Kidney glomerular epithelial cell (primary cell): ENCODE measurements at regions not wholly inside any gene's neighbourhood (a gene's known extent, or its start where the extent isn't known, plus 50 kb on each side); places are given as distances from the start of the nearest gene placed in this dataset.
"Not testable (repeated sequence)": the region's sequence is repeated elsewhere in the genome, so short reads cannot be mapped to it uniquely, and the experiment has no call there.

Source experiments
- DNase-seq: peaks from one replicate; lab custom pipeline; 2025; lab: John Stamatoyannopoulos, UW

GRCh38 chr1:90864681-90865080 lies 147.6 kb upstream of the BARHL2 start:
- no peak for DNase-seq

DNA sequence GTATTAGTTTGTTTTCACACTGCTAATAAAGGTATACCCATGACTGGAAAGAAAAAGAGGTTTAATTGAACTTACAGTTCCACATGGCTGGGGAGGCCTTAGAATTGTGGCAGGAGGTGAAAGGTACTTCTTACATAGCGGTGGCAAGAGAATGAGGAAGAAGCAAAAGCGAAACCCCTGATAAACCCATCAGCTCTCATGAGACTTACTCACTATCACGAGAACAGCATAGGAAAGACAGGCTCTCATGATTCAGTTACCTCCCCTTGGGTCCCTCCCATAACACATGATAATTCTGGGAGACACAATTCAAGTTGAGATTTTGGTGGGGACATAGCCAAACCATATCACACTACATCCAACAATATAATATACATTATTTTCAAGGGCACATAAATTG lies 145.7 kb upstream of the BARHL2 start:
- no peak for DNase-seq

DNA sequence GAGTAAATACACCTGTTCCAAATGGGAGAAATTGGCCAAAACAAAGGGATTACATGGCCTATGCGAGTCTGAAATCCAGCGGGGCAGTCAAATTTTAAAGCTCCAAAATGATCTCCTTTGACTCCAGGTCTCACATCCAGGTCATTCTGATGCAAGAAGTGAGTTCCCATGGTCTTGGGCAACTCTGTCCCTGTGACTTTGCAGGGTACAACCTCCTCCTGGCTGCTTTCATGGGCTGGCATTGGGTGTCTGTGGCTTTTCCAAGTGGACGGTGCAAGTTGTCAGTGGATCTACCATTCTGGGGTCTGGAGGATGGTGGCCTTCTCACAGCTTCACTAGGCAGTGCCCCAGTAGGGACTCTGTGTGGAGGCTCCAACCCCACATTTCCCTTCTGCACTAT lies 144.3 kb upstream of the BARHL2 start:
- DNase-seq: not testable (repeated sequence)

GRCh38 chr1:90856463-90857007 lies 139.4 kb upstream of the BARHL2 start:
- no peak for DNase-seq

DNA sequence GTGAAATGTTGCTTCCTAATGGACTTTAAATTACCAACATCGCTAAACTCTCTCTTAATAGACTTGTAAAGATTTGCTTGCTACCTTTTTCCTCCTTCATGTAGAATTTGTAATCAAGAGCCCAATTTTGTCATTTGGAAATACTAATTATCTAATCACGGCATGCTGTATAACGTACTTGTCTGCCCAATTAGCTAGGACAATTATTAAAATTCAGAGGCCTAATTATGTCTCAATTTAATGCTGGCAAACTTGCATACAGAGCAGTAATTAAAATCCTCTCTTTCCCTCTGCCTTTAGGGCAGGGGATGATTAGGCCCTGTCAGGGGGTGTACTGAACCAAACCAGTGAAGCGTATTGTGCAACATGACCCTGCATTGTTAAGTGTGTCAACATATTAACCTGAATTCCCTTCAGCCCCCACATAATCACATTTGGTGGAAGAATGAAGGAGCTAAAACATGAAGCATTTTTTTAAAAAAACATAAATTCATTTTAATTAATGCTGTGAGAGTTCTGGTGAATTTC lies 137.4 kb upstream of the BARHL2 start:
- DNase-seq: no peak

GRCh38 chr1:90851711-90852050 lies 134.6 kb upstream of the BARHL2 start:
- no peak for DNase-seq

GRCh38 chr1:90850898-90851710 lies 134.0 kb upstream of the BARHL2 start:
- peak; percentile 28 for DNase-seq

GRCh38 chr1:90850181-90850897 lies 133.2 kb upstream of the BARHL2 start:
- DNase-seq: no peak

GRCh38 chr1:90841473-90841872 lies 124.4 kb upstream of the BARHL2 start:
- DNase-seq: no peak

- DNase-seq: no peak
These were observed 123.2 kb upstream of the BARHL2 start for GRCh38 chr1:90840352-90840751.

- peak; percentile 9 for DNase-seq
These were observed 122.2 kb upstream of the BARHL2 start for GRCh38 chr1:90839323-90839722.

DNA sequence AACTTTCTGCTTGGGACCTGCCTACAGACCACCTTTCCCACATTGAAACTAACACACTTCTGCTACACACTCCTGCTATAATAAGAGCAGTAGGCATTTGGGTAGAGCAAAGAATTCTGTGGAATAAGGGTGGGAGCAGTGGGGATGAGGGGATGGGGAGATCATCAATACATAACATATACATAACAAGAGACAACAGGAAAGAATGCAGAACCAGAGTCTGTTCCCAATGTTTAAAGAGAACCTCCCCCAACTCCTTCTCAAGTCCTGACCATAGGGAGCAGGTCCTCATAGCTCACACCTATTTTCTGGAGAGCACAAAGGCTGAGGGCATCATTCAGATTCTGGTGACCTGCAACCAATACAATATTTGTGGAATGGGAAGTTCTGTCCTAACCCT lies 121.6 kb upstream of the BARHL2 start:
- DNase-seq: no peak

- DNase-seq: no peak
These were observed 120.3 kb upstream of the BARHL2 start for GRCh38 chr1:90837420-90837819.

- DNase-seq: no peak
These were observed 119.2 kb upstream of the BARHL2 start for GRCh38 chr1:90836345-90836679.

GRCh38 chr1:90835661-90836344 lies 118.7 kb upstream of the BARHL2 start:
- DNase-seq: no peak

DNA sequence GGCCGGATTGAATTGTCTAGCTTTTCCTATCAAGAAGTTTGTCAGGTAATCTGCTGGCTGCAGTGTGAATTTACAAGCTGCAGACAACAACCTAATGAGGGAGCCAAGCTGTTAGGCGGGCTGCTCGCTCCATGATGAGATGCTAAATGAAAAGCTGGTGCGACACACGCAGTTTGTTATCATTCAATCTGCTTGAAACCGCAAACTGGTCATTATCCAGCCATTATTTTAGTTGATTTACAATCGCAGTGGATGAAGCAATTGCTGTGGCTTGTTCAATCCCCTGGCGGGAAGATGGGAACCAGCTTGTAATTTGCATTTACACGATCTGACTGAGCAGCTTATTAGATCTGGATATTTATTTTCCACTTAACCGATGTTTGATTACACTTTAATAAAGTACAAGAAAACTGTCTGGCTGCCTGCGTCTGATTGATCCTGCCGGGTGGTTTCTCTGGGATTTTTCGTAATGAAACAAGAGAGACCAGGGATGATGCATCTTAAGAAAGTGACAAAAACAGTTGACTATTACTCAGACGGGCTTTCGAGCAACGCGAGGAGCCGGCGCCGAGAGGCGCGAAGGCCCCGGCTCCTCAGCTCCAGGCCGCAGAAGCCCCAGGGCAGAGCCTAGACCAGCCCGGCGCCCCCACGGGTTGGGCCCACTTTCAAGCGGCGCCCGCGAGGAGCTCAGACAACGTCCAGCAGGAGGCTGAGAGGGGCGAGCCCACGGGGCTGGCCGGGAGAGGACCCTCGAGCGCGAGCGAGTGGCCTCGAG lies 118.0 kb upstream of the BARHL2 start:
- DNase-seq: no peak

DNA sequence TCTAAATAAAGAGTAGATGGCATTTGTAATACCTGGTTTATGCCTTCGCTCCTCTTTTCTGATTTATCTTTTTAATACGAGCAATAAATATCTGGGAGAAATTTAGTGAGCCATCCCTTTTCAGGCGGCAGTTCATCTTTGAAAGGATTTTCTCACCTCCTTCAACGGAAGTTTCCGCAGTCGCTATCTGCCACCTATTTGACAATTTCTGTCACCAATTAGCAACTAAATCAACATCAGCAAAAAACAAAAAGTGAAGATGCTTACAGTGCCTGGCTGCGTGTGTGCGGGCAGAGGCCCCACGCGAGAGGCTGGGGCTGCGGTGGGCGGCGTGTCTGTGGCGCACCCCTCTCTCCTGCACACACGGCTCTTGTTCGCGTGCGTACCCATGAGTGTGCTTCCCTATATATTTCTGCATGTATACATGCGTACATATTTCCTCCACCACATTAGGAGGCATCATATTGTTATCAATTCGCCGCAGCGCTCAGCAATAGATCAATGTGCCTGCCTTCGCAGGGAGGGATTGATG lies 117.3 kb upstream of the BARHL2 start:
- no peak for DNase-seq

DNA sequence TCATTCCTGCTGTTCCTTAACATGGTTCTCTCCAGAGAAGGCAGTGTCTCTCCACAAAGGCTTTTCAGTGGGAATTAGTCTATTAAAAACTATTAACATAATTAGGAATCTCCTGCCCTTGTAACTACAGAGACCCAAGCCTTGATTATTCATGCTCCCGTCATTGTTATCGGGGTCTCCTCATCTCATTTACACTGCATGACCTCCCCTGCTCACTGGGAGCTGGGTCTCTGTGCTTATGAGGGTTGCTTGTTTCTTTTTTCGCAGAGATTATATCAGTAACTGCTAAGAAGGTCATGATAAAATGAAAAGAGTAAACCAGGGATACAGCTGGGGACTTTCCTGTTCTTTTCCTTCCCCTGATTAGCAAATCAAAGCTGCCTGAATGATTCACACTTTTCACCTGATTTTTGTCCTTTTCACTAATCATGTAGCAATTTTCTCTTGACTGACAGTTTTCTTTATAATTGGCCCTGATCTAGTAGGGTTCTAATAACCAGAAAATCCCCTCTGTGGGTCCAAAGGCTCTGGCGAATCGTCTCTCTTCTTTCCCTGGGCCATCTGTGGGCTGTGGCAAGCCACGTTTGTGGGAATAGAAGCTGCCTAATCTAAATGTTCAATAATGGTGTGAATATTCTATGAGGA lies 116.5 kb upstream of the BARHL2 start:
- DNase-seq: no peak

DNA sequence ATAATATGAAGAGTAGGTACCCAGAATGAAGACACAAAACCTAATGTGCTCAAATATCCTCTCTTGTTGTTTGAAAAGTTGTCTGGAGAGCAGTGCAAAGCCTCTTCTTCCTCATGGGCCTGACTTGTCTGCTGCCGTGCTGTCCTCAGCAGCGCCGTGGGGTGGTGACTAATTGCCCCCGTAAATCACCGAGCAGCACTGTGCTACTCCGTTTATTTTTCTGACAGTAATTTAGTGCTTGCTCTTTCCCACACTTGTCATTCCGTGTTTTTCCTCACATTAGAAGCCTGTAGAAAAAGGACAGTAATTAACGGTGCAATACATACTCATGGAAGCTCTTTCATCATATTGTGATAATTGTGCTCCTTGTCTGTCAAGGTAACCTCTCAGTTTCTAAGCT lies 114.8 kb upstream of the BARHL2 start:
- DNase-seq: no peak

GRCh38 chr1:90826834-90827233 lies 109.7 kb upstream of the BARHL2 start:
- DNase-seq: no peak

GRCh38 chr1:90826024-90826423 lies 108.9 kb upstream of the BARHL2 start:
- no peak for DNase-seq
